ENCODE measurements at regions not wholly inside any gene's neighbourhood (a gene's known extent, or its start where the extent isn't known, plus 50 kb on each side); places are given as distances from the start of the nearest gene placed in this dataset.

GRCh38 chr3:26271848-26272247, 350.7 kb upstream of the LRRC3B start:
- ChIA-PET POLR2A (no interaction called here), CTCF (ENCODE audit: low intra/inter-chr PET ratio) (no interaction called here)
- FAIRE-seq (no peak), DNase-seq (ENCODE audit: extremely low read depth in 1 of 4, low spot score in 3 of 4) (no peak), ATAC-seq (no peak)
- Histone ChIP-seq H3K9ac (ENCODE audit: insufficient read depth in 1 of 2, low read depth in 2 of 2, low read length in 2 of 2) (no peak overlapping the region), H3K4me3 (no peak overlapping the region), H3K27me3 (ENCODE audit: control insufficient read depth in 2 of 2, insufficient read depth in 2 of 2, low read length in 2 of 2) (no peaks in the 10 kb centered on the region), H3K36me3 (ENCODE audit: control insufficient read depth, insufficient read depth, low read length) (no peaks in the 10 kb centered on the region), H3K4me2 (ENCODE audit: insufficient read depth, low read length) (no peak overlapping the region), H3K4me1 (replicated peaks in 1 of 2; ENCODE audit: control insufficient read depth in 2 of 2, insufficient read depth in 2 of 2, low read length in 2 of 2) (no peaks in the 10 kb centered on the region), H3K9me1 (ENCODE audit: control insufficient read depth, insufficient read depth, low read length) (no peaks in the 10 kb centered on the region), H3K79me2 (ENCODE audit: control insufficient read depth, insufficient read depth, low read length) (no peaks in the 10 kb centered on the region), H3K9me3 (replicated peaks; ENCODE audit: control insufficient read depth, insufficient read depth, low read depth, low read length) (no peaks in the 10 kb centered on the region), H2AFZ (ENCODE audit: low read depth, low read length) (no peak overlapping the region), H4K20me1 (replicated peaks; ENCODE audit: control insufficient read depth, insufficient read depth, low read length) (no peaks in the 10 kb centered on the region), H3K27ac (ENCODE audit: extremely low read depth, low read depth, low read length) (no peak overlapping the region)
- no peak for TF ChIP-seq ZNF76 (CRISPR knock-in tag; IDR thresholded peaks at IDR 0.05; ENCODE audit: borderline replicate concordance)
- TF ChIP-seq NR2C1 (IDR thresholded peaks at IDR 0.05) = no peak
- TF ChIP-seq NR2C1 (tag; IDR thresholded peaks at IDR 0.05) = no peak
- TF ChIP-seq CBFA2T2 (conservative IDR thresholded peaks at IDR 0.05) = no peak
- TF ChIP-seq DACH1 (IDR thresholded peaks at IDR 0.05; ENCODE audit: partially characterized antibody) = no peak
- TF ChIP-seq TGIF2 (CRISPR knock-in tag; IDR thresholded peaks at IDR 0.05) = no peak
- no peak for TF ChIP-seq ZNF583 (CRISPR knock-in tag; IDR thresholded peaks at IDR 0.05)
- TF ChIP-seq TSHZ1 (CRISPR knock-in tag; IDR thresholded peaks at IDR 0.05) = no peak
- no peak for TF ChIP-seq E2F6 (IDR thresholded peaks at IDR 0.05; ENCODE audit: borderline replicate concordance in 1 of 2, extremely low read depth in 1 of 2, insufficient read depth in 1 of 2, insufficient read length in 1 of 2, low read depth in 1 of 2, low read length in 1 of 2, poor library complexity in 1 of 2, severe bottlenecking in 1 of 2)
- no peak for TF ChIP-seq ZNF41 (CRISPR knock-in tag; conservative IDR thresholded peaks at IDR 0.05)
- no peak for TF ChIP-seq HNRNPUL1 (IDR thresholded peaks at IDR 0.05; ENCODE audit: low read length)
- no peak for TF ChIP-seq CREBBP (IDR thresholded peaks at IDR 0.05; ENCODE audit: low read depth, low read length)
- TF ChIP-seq NCOA4 (IDR thresholded peaks at IDR 0.05; ENCODE audit: partially characterized antibody) = no peak
- BruUV-seq (replicated peaks) = no TSS peak
- intact Hi-C loops (cut with micrococcal nuclease) = no loop called here
- in situ Hi-C loops (cut with MboI) = no loop called here

All from K562 (cell line).